G401.6 (cell line): ENCODE measurements at regions not wholly inside any gene's neighbourhood (a gene's known extent, or its start where the extent isn't known, plus 50 kb on each side); places are given as distances from the start of the nearest gene placed in this dataset.
"Not testable (repeated sequence)": the region's sequence is repeated elsewhere in the genome, so short reads cannot be mapped to it uniquely, and the experiment has no call there.

Source experiments
- FAIRE-seq: peaks from 2 replicates; lab custom pipeline; 2012; peaks lifted over from hg19 to GRCh38; lab: Jason Lieb, UNC

- FAIRE-seq, result not testable (repeated sequence)
Observed at GRCh38 chr4:52157071-52157470, 106.0 kb downstream of the SPATA18 start.

GRCh38 chr4:52157641-52158316 is 106.7 kb downstream of the SPATA18 start:
- no peak for FAIRE-seq

GRCh38 chr4:52160859-52161258 is 109.8 kb downstream of the SPATA18 start:
- FAIRE-seq, result no peak

- no peak for FAIRE-seq
Observed at GRCh38 chr4:52164116-52164515, 113.0 kb downstream of the SPATA18 start.

GRCh38 chr4:52172166-52172565 is 121.1 kb downstream of the SPATA18 start:
- FAIRE-seq, result no peak

- FAIRE-seq, result no peak
Observed at GRCh38 chr4:52173470-52174045, 122.5 kb downstream of the SPATA18 start.

- FAIRE-seq, result no peak
Observed at GRCh38 chr4:52187603-52188002, 136.5 kb downstream of the SPATA18 start.

- no peak for FAIRE-seq
Observed at GRCh38 chr4:52192001-52192400, 140.9 kb downstream of the SPATA18 start.

- FAIRE-seq, result no peak
Observed at GRCh38 chr4:52192721-52193135, 141.6 kb downstream of the SPATA18 start.

- no peak for FAIRE-seq
Observed at GRCh38 chr4:52195869-52196268, 144.8 kb downstream of the SPATA18 start.

GRCh38 chr4:52196606-52197130 is 145.6 kb downstream of the SPATA18 start:
- no peak for FAIRE-seq

- no peak for FAIRE-seq
Observed at GRCh38 chr4:52197306-52197705, 146.2 kb downstream of the SPATA18 start.

- no peak for FAIRE-seq
Observed at GRCh38 chr4:52198294-52198693, 147.2 kb downstream of the SPATA18 start.

GRCh38 chr4:52199574-52200338 is 148.7 kb downstream of the SPATA18 start:
- FAIRE-seq, result no peak

GRCh38 chr4:52200339-52200725 is 149.2 kb downstream of the SPATA18 start:
- no peak for FAIRE-seq

GRCh38 chr4:52201715-52202114 is 150.6 kb downstream of the SPATA18 start:
- no peak for FAIRE-seq

- FAIRE-seq, result no peak
Observed at GRCh38 chr4:52202251-52202779, 151.2 kb downstream of the SPATA18 start.

- no peak for FAIRE-seq
Observed at GRCh38 chr4:52202931-52203330, 151.8 kb downstream of the SPATA18 start.

- no peak for FAIRE-seq
Observed at GRCh38 chr4:52203351-52203750, 152.2 kb downstream of the SPATA18 start.

- FAIRE-seq, result no peak
Observed at GRCh38 chr4:52204921-52205320, 153.8 kb downstream of the SPATA18 start.

- FAIRE-seq, result not testable (repeated sequence)
Observed at GRCh38 chr4:52207146-52207545, 156.0 kb downstream of the SPATA18 start.

GRCh38 chr4:52212702-52213101 is 161.6 kb downstream of the SPATA18 start:
- FAIRE-seq, result no peak

GRCh38 chr4:52231526-52231925 is 180.4 kb downstream of the SPATA18 start:
- FAIRE-seq, result no peak
